ENCODE measurements at regions not wholly inside any gene's neighbourhood (a gene's known extent, or its start where the extent isn't known, plus 50 kb on each side); places are given as distances from the start of the nearest gene placed in this dataset.

DNA sequence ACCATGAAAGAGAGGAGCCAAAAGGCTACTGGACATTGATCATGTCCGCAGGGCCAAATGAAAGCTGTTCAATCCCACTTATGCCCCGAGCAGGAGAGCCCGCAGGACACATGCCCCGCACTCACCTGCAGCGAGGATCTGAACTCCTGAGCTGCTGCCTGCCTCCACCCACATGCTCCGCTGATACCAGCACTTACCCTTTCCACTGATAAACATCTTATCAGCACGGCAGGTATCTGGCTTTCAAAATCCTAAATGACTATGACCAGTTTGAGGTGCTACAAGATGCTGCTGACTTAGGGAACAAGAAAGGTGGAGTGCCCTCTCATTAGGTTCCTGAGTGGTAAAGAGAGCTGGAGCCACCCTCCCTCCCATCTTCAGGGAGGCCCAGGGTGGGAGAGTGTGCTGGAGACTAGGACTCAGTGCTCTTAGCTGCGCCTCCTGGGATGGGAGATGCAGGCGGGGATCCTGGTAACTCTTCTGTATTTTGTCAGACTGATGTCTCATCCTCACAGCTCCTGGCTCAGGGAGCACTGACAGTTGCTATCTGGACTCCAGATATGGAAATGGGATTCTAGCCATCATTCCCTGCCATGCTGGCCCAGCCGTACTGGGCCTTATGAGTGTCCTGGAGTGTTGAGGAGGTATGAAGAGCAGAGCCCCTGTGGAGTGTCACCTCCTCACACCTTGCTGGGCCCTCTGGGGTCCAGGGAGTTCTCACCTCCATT is 86.4 kb upstream of the F3 start:
- Histone ChIP-seq H3K27ac (no peak overlapping the region), H3K4me3 (no peak overlapping the region)

- Histone ChIP-seq H3K4me3 (no peak overlapping the region), H3K27ac (no peak overlapping the region)
Measured at GRCh38 chr1:94624203-94624602, 82.6 kb upstream of the F3 start.

- Histone ChIP-seq H3K4me3 (no peak overlapping the region), H3K27ac (peak overlapping the region in 3 of 21 experiments; percentile 8 to 40 (median 29))
Measured at GRCh38 chr1:94623560-94624148, 82.1 kb upstream of the F3 start.

DNA sequence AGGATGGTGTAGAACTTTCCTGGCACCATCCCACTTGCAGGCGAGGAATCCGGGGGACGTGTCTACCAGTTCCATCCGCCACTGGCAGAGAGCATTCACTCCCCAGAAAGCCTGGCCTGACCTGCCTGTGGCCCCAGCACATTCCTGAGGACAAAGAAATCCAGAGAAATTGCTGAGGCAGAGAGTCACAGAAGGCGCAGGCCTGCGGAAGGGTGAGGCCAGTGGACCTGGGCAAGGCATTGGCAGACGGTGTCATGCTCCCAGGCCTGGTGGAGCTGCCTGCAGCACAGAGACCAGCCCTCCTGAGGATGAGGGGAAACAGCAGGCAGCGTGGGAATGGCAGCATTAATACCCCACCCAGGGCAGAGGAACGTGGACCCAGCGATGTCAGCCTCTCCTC is 81.2 kb upstream of the F3 start:
- H3K27ac ChIP-seq: peak overlapping the region in 3 of 21 experiments; percentile 8 to 40 (median 38)
- no peak overlapping the region for H3K4me3 ChIP-seq

DNA sequence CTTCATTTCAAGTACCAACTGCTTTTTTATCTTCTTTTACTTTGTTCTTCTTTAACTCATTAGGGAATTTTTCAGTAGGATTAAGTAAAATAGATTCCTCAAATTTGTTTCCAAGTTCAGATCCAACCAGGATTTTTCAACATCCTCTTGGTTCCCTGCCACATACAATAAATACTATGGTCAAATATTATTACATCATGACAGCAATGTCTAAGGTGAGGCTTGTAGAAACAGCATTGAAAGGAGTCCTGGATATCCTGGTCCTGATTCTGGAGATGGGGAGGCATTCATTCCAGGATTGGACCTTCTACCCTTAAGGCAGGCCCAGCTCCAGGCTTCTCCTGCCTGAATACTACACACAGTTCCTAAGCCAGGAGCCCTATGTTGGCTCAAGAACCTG is 80.2 kb upstream of the F3 start:
- no peak overlapping the region for H3K4me3 ChIP-seq
- peak overlapping the region in 2 of 21 experiments; percentile 38 to 47 for H3K27ac ChIP-seq

DNA sequence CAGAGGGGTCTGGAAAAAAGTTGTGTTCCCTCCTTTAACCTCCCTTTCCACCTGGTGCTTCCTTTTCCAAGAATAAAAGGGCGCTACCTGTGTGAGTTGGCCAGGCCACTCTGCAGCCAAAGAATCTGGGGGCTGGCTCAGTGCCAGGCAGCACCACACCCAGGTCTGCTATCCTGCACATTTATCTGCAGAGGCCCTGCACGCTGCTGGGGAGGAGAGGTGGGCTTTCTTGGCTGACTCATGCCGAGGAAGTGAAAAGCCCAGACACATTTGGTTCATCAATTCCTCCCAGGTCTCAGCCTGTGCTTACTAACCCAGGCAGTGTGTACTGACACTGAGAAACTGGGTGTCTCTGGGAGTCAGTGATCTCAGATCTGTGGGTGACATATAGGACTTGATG is 79.8 kb upstream of the F3 start:
- Histone ChIP-seq H3K27ac (peak overlapping the region in 7 of 21 experiments; percentile 12 to 66 (median 50)), H3K4me3 (no peak overlapping the region)

DNA sequence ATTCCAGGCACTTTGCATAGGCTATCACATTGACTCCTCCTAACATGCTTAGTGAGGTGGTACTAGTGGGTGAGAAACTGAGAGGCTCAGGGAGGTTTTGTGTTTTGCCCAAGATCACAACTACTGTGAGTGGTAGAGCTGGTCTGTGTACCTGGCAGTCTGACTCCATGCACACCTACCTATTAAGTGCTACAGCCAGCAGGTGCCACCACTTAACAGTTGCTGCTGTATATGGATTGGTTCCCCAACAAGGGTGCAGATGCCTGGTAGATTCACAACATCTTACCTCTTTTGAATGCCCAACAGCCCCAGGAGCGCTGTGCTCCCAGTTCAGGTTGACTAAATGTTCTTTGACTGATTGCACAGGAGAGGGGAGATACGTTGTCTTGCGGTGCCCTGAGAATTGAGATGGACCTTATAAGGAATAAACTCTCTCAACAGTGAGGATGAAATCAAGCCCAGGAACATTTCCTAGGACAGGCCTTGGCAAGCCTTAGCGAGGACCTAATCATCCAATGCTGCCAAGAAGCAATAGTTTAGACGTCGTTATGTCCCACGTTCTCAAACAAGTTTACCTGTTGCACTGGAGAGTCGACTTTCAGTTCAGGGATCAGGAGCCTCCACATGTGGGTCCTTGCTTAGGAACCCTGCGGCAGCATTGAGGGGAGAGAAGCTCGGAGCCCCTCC is 78.9 kb upstream of the F3 start:
- peak overlapping the region in 7 of 21 experiments; percentile 12 to 66 (median 50) for H3K27ac ChIP-seq

GRCh38 chr1:94619731-94620130 is 78.2 kb upstream of the F3 start:
- Histone ChIP-seq H3K4me3 (no peak overlapping the region), H3K27ac (peak overlapping the region in 2 of 21 experiments; percentile 39 to 52)

More for the DNA sequence above, 78.9 kb upstream of the F3 start:
- no peak overlapping the region for H3K4me3 ChIP-seq

DNA sequence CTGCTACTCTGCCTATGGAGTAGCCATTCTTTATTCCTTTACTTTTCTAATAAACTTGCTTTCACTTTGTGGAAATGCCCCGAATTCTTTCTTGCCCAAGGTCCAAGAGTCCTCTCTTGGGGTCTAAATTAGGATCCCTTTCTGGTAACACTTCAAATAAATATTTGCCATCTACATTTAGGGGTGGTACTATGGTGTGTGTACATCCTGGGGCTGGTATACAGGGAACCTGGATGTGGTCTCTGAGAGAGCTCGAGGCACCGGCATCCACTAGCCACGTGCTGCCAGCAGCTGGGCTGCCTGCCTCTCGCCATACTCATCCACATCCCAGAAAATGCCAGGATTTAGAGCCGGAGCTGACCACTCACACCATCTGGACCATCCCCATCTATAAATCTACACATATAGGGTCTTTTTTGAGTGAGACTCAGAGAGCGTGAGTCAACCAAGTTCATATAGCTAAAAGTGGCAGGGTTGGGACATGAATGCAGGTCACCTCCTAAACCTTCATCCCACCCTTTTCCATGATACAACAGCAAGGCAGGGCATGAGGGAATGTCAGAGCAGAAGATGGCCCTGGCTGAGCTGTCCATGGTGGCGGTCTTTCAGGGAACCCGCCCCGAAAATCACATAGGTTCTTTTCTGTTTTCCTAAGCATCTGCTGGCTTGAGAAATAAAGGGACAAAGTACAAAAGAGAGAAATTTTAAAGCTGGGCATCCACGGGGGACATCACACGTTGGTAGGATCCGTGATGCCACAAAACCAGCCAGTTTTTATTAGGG is 76.6 kb upstream of the F3 start:
- H3K4me3 ChIP-seq: no peak overlapping the region
- no peak overlapping the region for H3K27ac ChIP-seq

- no peak overlapping the region for H3K4me3 ChIP-seq
- H3K27ac ChIP-seq: no peak overlapping the region
Measured at GRCh38 chr1:94617134-94617805, 75.7 kb upstream of the F3 start.

- Histone ChIP-seq H3K4me3 (no peak overlapping the region), H3K27ac (no peak overlapping the region)
Measured at GRCh38 chr1:94616506-94616905, 74.9 kb upstream of the F3 start.

DNA sequence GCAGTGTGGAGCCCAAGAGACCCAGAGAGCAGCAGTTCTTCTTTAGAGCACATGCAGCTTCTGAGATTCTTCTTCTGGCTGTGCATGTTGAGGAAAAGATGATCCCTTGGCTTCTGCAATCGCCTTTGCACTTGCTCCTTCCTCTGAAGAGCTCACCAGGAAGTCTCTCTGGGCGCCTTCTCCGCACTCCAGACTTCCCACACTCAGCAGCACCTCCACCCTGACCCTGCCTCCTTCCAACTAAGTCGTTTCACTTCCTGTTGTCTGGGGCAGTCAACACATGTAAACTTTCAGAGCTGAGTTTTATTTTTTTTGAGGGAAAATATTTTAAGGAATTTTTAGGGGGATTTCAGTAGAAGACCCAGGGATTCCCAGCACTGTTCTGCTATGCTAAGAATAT is 73.4 kb upstream of the F3 start:
- H3K27ac ChIP-seq: no peak overlapping the region

DNA sequence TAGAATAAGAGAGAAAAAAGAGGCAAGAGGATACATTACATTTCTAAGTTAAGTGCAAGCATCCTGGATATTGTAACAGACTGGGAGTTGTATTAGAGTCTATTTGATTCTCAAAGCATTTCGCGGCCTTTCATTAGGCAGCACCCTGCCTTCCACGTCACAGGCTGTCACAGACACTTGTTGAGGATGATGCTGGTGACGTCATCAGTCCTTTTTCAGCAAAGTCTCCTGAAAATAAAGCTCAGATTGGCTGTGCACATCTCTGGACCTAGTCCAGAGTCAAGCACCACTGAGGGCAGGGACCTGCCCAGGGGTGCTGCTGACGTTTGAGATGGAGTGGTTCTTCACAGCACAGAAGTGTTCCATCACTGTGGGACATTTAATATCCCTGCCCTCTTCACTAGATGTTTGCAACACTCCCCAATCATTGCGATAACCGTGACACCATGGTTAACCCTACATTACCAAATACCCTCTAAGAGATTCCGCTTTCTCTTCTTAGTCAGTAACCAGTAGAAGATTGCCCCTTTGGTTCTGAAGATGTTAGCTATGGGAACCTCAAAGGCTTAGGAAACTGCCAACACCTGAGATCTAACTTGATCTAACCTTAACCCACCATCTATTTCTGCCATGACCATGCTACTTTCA is 72.7 kb upstream of the F3 start:
- no peak overlapping the region for H3K4me3 ChIP-seq
- no peak overlapping the region for H3K27ac ChIP-seq

More for the DNA sequence above, 73.4 kb upstream of the F3 start:
- H3K4me3 ChIP-seq: no peak overlapping the region

GRCh38 chr1:94612525-94613204 is 71.1 kb upstream of the F3 start:
- H3K4me3 ChIP-seq: no peak overlapping the region
- no peak overlapping the region for H3K27ac ChIP-seq

- Histone ChIP-seq H3K4me3 (no peak overlapping the region), H3K27ac (no peak overlapping the region)
Measured at GRCh38 chr1:94611681-94612475, 70.3 kb upstream of the F3 start.

DNA sequence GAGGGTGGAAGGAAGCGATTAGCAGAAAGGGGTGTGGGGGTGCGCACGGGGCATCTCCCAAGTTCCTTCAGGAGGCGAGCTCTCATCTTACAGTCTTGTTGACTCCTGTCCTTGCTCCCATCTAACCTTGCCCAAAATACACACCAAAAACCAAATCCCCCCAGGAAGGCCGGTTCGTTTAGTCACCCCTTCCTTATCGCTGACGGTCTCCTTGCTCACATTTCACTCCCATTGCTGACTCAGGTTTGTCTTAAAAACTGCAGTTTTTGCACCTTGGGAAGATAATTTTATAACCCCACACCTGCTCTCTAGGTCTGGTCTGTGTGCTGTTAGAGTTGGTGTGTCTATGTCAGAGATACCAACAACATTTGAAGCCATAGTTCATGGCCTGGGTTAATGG is 68.1 kb upstream of the F3 start:
- no peak overlapping the region for H3K4me3 ChIP-seq
- H3K27ac ChIP-seq: no peak overlapping the region

GRCh38 chr1:94608852-94609530 is 67.4 kb upstream of the F3 start:
- H3K27ac ChIP-seq: no peak overlapping the region
- H3K4me3 ChIP-seq: no peak overlapping the region

Measured in skin epidermis (tissue), 12 donors.